IMR-90 (cell line): ENCODE measurements at regions not wholly inside any gene's neighbourhood (a gene's known extent, or its start where the extent isn't known, plus 50 kb on each side); places are given as distances from the start of the nearest gene placed in this dataset.
"Not testable (repeated sequence)": the region's sequence is repeated elsewhere in the genome, so short reads cannot be mapped to it uniquely, and the experiment has no call there.

Experiments used
- ATAC-seq: fragments of 200-7000 bp; cut with Tn5 transposase; 2 replicates; pipeline ENCODE4 v1.9.1; 2020; ENCODE audit warnings: low read depth, mild to moderate bottlenecking, moderate library complexity
- BruUV-seq: library from RNA; stranded (reverse); fragments of 400-500 nt; replicated peaks from 2 replicates; lab custom pipeline; 2021; lab: Mats Ljungman, UMichigan
- CTCF ChIA-PET: fragments of 300-600 bp; formaldehyde crosslinking; extraction: SDS; loops from one replicate; lab custom pipeline; 2021; ENCODE audit warnings: antibody characterized with exemption; lab: Yijun Ruan, JAX
- POLR2A ChIA-PET: fragments of 300-600 bp; sonication (Branson Sonifier 250); formaldehyde crosslinking; loops from one replicate; lab custom pipeline; 2022; ENCODE audit warnings: antibody characterized with exemption; ENCODE audit not compliant: unreplicated experiment; lab: Charles Lee
- DNase-seq: peaks from one replicate; pipeline ENCODE4 v3.0.0; 2013
- H2AFZ ChIP-seq: replicated peaks from 2 replicates; pipeline ENCODE3; 2013; ENCODE audit warnings: low read length, mild to moderate bottlenecking; ENCODE audit not compliant: poor library complexity
- H2AK5ac ChIP-seq: 2 replicates; pipeline ENCODE4 v1.6.1; 2013; ENCODE audit warnings: low read depth, low read length, inconsistent platforms
- H2AK9ac ChIP-seq: replicated peaks from 2 replicates; pipeline ENCODE3; 2013; ENCODE audit warnings: mild to moderate bottlenecking, low read depth, low read length, moderate library complexity; ENCODE audit not compliant: poor library complexity
- H2BK120ac ChIP-seq: 2 replicates; pipeline ENCODE4 v1.6.1; 2013; ENCODE audit warnings: low read depth, low read length, inconsistent platforms
- H2BK15ac ChIP-seq: 3 replicates; pipeline ENCODE4 v1.6.1; 2013; ENCODE audit warnings: low read depth, low read length, inconsistent platforms
- H2BK20ac ChIP-seq: 2 replicates; pipeline ENCODE4 v1.6.1; 2013; ENCODE audit warnings: low read depth, mild to moderate bottlenecking, inconsistent platforms, low read length, moderate library complexity
- H2BK5ac ChIP-seq: 2 replicates; pipeline ENCODE4 v1.6.1; 2013; ENCODE audit warnings: mild to moderate bottlenecking, low read depth, low read length, inconsistent platforms; ENCODE audit not compliant: poor library complexity, severe bottlenecking
- H3K14ac ChIP-seq: replicated peaks from 2 replicates; pipeline ENCODE4 v1.6.1; 2013; ENCODE audit warnings: low read depth, low read length, inconsistent platforms
- H3K18ac ChIP-seq: 2 replicates; pipeline ENCODE4 v1.6.1; 2013; ENCODE audit warnings: low read depth, low read length, control low read depth
- H3K23ac ChIP-seq: 2 replicates; pipeline ENCODE4 v1.6.1; 2013; ENCODE audit warnings: low read depth, low read length, inconsistent platforms
- H3K27ac ChIP-seq: 2 replicates; pipeline ENCODE4 v1.5.1; 2013; ENCODE audit warnings: mild to moderate bottlenecking, control low read depth, low read length; ENCODE audit not compliant: insufficient read depth
- H3K27me3 ChIP-seq: 2 replicates; pipeline ENCODE4 v1.6.1; 2013; ENCODE audit warnings: low read length; ENCODE audit not compliant: control insufficient read depth, insufficient read depth
- H3K36me3 ChIP-seq: 2 replicates; pipeline ENCODE4 v1.6.1; 2013; ENCODE audit warnings: low read length, mixed read lengths; ENCODE audit not compliant: control insufficient read depth, insufficient read depth
- H3K4ac ChIP-seq: 2 replicates; pipeline ENCODE4 v1.6.1; 2013; ENCODE audit warnings: low read depth, low read length, inconsistent platforms
- H3K4me1 ChIP-seq: 2 replicates; pipeline ENCODE4 v1.6.1; 2013; ENCODE audit warnings: low read length, mixed read lengths; ENCODE audit not compliant: control insufficient read depth, insufficient read depth
- H3K4me2 ChIP-seq: 2 replicates; pipeline ENCODE4 v1.6.1; 2013; ENCODE audit warnings: low read depth, mild to moderate bottlenecking, control low read depth, low read length, moderate library complexity
- H3K4me3 ChIP-seq: 2 replicates; pipeline ENCODE4 v1.5.1; 2013; ENCODE audit warnings: low read depth, mild to moderate bottlenecking, control low read depth, low read length, moderate library complexity; ENCODE audit not compliant: insufficient read depth
- H3K56ac ChIP-seq: 2 replicates; pipeline ENCODE4 v1.6.1; 2013; ENCODE audit warnings: low read length, inconsistent platforms; ENCODE audit not compliant: insufficient read depth; ENCODE audit errors: extremely low read depth
- H3K79me1 ChIP-seq, 2 experiments: 2 replicates each; pipeline ENCODE4 v1.6.1; 2013; ENCODE audit warnings: low read length in 2 of 2, inconsistent platforms in 1 of 2, low read depth in 1 of 2
- H3K9ac ChIP-seq: 2 replicates; pipeline ENCODE4 v1.6.1; 2013; ENCODE audit warnings: low read depth, low read length, control low read depth
- H3K9me1 ChIP-seq: 2 replicates; pipeline ENCODE4 v1.6.1; 2013; ENCODE audit warnings: low read length, inconsistent platforms; ENCODE audit not compliant: insufficient read depth
- H3K9me3 ChIP-seq: 2 replicates; pipeline ENCODE4 v1.6.1; 2013; ENCODE audit warnings: low read length; ENCODE audit not compliant: control insufficient read depth, insufficient read depth
- H4K20me1 ChIP-seq: 2 replicates; pipeline ENCODE4 v1.6.1; 2013; ENCODE audit warnings: low read length, inconsistent platforms; ENCODE audit not compliant: insufficient read depth
- H4K5ac ChIP-seq: 2 replicates; pipeline ENCODE4 v1.6.1; 2013; ENCODE audit warnings: mild to moderate bottlenecking, low read depth, low read length, control low read depth
- H4K8ac ChIP-seq, 2 experiments: 2 replicates each; pipeline ENCODE4 v1.6.1; 2013; ENCODE audit warnings: low read depth in 2 of 2, low read length in 2 of 2, control low read depth in 1 of 2, inconsistent platforms in 1 of 2
- H4K91ac ChIP-seq: 2 replicates; pipeline ENCODE4 v1.6.1; 2013; ENCODE audit warnings: low read depth, low read length, inconsistent platforms; ENCODE audit not compliant: insufficient read depth
- WGBS, 2 experiments: methylation state at CpG; one replicate each; pipeline versions ENCODE4 v1.1.5 to v1.1.7; 2013; ENCODE audit warnings: missing lambda C conversion rate in 2 of 2; ENCODE audit not compliant: insufficient read length in 1 of 2; ENCODE audit errors: extremely low coverage in 2 of 2; 5-methylcytosine and 5-hydroxymethylcytosine counted together
- dilution Hi-C: fragments of 300-500 bp; cut with HindIII; formaldehyde crosslinking; loops from one replicate; pipeline ENCODE4 v1.14.3; 2018; ENCODE audit warnings: low sequenced_read_pairs; ENCODE audit not compliant: unreplicated experiment
- in situ Hi-C: fragments of 300-500 bp; cut with MboI; formaldehyde crosslinking; loops from 3 replicates; pipeline ENCODE4 v1.14.3; 2019; ENCODE audit warnings: low sequenced_read_pairs, inconsistent platforms, mixed read lengths
- intact Hi-C: fragments of 100-400 bp; cut with micrococcal nuclease; formaldehyde crosslinking; loops from 2 replicates; pipeline ENCODE4 v1.10.0; 2022

DNA sequence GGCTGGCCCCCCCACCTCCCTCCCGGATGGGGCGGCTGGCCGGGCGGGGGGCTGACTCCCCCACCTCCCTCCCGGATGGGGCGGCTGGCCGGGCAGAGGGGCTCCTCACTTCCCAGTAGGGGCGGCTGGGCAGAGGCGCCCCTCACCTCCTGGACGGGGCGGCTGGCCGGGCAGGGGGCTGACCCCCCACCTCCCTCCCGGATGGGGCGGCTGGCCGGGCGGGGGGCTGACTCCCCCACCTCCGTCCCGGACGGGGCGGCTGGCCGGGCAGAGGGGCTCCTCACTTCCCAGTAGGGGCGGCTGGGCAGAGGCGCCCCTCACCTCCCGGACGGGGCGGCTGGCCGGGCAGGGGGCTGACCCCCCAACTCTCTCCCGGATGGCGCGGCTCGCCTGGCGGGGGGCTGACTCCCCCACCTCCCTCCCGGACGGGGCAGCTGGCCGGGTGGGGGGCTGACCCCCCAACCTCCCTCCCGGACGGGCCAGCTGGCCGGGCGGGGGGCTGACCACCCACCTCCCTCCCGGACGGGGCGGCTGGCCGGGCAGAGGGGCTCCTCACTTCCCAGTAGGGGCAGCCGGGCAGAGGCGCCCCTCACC is 194.1 kb upstream of the GRIA1 start:
- H2BK120ac ChIP-seq, H3K36me3 ChIP-seq, BruUV-seq, H4K20me1 ChIP-seq, intact Hi-C loops, H4K5ac ChIP-seq, ATAC-seq, CTCF ChIA-PET, H4K91ac ChIP-seq, H3K23ac ChIP-seq, H4K8ac ChIP-seq, H3K4ac ChIP-seq, POLR2A ChIA-PET, H2BK20ac ChIP-seq, H3K18ac ChIP-seq, H3K9me3 ChIP-seq, H2AK9ac ChIP-seq, H3K79me1 ChIP-seq, H3K4me3 ChIP-seq, H3K27ac ChIP-seq, H2AK5ac ChIP-seq, H2AFZ ChIP-seq, H3K9ac ChIP-seq, dilution Hi-C loops, H3K4me1 ChIP-seq, H3K56ac ChIP-seq, H2BK15ac ChIP-seq, H3K14ac ChIP-seq, H3K4me2 ChIP-seq, in situ Hi-C loops, H3K27me3 ChIP-seq, H3K9me1 ChIP-seq, DNase-seq, H2BK5ac ChIP-seq: not testable (repeated sequence)
- no CpG with 5 or more reads among the region's 45 CpGs for WGBS, 2 experiments
